ENCODE measurements at regions not wholly inside any gene's neighbourhood (a gene's known extent, or its start where the extent isn't known, plus 50 kb on each side); places are given as distances from the start of the nearest gene placed in this dataset.

- Histone ChIP-seq H3K4me1 (ENCODE audit: control insufficient read depth, insufficient read depth, low read length) (no peaks in the 10 kb centered on the region), H3K9me3 (ENCODE audit: control insufficient read depth, insufficient read depth, low read depth, low read length) (no peaks in the 10 kb centered on the region), H3K27ac (ENCODE audit: low read length) (no peak overlapping the region), H3K4me3 (ENCODE audit: low read depth in 2 of 2, low read length in 2 of 2) (no peak overlapping the region), H3K36me3 (ENCODE audit: control insufficient read depth, insufficient read depth, low read length) (no peaks in the 10 kb centered on the region), H3K27me3 (ENCODE audit: control insufficient read depth, insufficient read depth, low read length) (no peaks in the 10 kb centered on the region)
- BruUV-seq (replicated peaks), result no TSS peak
- TF ChIP-seq, protein P1, sequence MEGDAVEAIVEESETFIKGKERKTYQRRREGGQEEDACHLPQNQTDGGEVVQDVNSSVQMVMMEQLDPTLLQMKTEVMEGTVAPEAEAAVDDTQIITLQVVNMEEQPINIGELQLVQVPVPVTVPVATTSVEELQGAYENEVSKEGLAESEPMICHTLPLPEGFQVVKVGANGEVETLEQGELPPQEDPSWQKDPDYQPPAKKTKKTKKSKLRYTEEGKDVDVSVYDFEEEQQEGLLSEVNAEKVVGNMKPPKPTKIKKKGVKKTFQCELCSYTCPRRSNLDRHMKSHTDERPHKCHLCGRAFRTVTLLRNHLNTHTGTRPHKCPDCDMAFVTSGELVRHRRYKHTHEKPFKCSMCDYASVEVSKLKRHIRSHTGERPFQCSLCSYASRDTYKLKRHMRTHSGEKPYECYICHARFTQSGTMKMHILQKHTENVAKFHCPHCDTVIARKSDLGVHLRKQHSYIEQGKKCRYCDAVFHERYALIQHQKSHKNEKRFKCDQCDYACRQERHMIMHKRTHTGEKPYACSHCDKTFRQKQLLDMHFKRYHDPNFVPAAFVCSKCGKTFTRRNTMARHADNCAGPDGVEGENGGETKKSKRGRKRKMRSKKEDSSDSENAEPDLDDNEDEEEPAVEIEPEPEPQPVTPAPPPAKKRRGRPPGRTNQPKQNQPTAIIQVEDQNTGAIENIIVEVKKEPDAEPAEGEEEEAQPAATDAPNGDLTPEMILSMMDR (IDR thresholded peaks at IDR 0.05), result no peak
- TF ChIP-seq POLR2AphosphoS5 (IDR thresholded peaks at IDR 0.05; ENCODE audit: low read depth, low read length) (no peak), SIN3A (IDR thresholded peaks at IDR 0.05; ENCODE audit: borderline replicate concordance, insufficient read depth, low read depth, low read length) (no peak), TCF7L2 (IDR thresholded peaks at IDR 0.05; ENCODE audit: low read depth, low read length) (no peak)
- TF ChIP-seq, protein P2, sequence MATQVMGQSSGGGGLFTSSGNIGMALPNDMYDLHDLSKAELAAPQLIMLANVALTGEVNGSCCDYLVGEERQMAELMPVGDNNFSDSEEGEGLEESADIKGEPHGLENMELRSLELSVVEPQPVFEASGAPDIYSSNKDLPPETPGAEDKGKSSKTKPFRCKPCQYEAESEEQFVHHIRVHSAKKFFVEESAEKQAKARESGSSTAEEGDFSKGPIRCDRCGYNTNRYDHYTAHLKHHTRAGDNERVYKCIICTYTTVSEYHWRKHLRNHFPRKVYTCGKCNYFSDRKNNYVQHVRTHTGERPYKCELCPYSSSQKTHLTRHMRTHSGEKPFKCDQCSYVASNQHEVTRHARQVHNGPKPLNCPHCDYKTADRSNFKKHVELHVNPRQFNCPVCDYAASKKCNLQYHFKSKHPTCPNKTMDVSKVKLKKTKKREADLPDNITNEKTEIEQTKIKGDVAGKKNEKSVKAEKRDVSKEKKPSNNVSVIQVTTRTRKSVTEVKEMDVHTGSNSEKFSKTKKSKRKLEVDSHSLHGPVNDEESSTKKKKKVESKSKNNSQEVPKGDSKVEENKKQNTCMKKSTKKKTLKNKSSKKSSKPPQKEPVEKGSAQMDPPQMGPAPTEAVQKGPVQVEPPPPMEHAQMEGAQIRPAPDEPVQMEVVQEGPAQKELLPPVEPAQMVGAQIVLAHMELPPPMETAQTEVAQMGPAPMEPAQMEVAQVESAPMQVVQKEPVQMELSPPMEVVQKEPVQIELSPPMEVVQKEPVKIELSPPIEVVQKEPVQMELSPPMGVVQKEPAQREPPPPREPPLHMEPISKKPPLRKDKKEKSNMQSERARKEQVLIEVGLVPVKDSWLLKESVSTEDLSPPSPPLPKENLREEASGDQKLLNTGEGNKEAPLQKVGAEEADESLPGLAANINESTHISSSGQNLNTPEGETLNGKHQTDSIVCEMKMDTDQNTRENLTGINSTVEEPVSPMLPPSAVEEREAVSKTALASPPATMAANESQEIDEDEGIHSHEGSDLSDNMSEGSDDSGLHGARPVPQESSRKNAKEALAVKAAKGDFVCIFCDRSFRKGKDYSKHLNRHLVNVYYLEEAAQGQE (IDR thresholded peaks at IDR 0.05; ENCODE audit: insufficient read depth in 1 of 2, low read depth in 2 of 2, low read length in 1 of 2), result no peak
- DNase-seq (ENCODE audit: low read depth, low spot score) (no peak), ATAC-seq (no peak)
- ChIA-PET CTCF (no interaction called here), POLR2A (no interaction called here)
- in situ Hi-C loops (cut with HindIII; ENCODE audit: low pct_unique_long_range_greater_than_20kb, low sequenced_read_pairs) (no loop called here), intact Hi-C loops (cut with micrococcal nuclease; ENCODE audit: unreplicated experiment) (no loop called here)
These were observed 184.7 kb downstream of the GJA1 start for GRCh38 chr6:121619987-121620740.

DNA sequence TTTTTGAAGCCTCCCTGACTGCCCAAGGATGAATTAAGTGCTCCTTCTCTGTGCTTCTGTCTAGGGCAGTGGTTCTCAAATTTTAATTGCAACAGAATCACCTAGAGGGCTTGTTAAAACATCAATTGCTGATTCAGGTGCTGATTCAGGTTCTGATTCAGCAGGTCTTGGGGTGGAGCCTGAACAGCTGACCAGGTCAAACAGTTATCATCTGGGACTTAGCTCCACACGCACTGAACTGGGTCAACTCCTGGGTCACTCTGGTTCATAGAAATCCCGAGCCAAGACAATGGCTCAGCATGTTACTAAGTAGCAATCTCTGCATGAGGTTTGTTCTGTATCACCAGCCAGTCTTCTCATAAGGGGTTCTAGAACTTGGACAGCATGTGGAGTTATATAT is 192.3 kb downstream of the GJA1 start:
- no peaks in the 10 kb centered on the region for H3K27me3 ChIP-seq (ENCODE audit: control insufficient read depth, insufficient read depth, low read length)
- ChIA-PET POLR2A (no interaction called here), CTCF (no interaction called here)
- TF ChIP-seq, protein P2 (IDR thresholded peaks at IDR 0.05; ENCODE audit: insufficient read depth in 1 of 2, low read depth in 2 of 2, low read length in 1 of 2), result no peak
- TF ChIP-seq SIN3A (IDR thresholded peaks at IDR 0.05; ENCODE audit: borderline replicate concordance, insufficient read depth, low read depth, low read length), result no peak
- no peak for TF ChIP-seq TCF7L2 (IDR thresholded peaks at IDR 0.05; ENCODE audit: low read depth, low read length)
- TF ChIP-seq, protein P1 (IDR thresholded peaks at IDR 0.05), result no peak
- no peak for TF ChIP-seq POLR2AphosphoS5 (IDR thresholded peaks at IDR 0.05; ENCODE audit: low read depth, low read length)
- intact Hi-C loops (cut with micrococcal nuclease; ENCODE audit: unreplicated experiment) (no loop called here), in situ Hi-C loops (cut with HindIII; ENCODE audit: low pct_unique_long_range_greater_than_20kb, low sequenced_read_pairs) (no loop called here)
- no peaks in the 10 kb centered on the region for H3K36me3 ChIP-seq (ENCODE audit: control insufficient read depth, insufficient read depth, low read length)
- H3K4me1 ChIP-seq (ENCODE audit: control insufficient read depth, insufficient read depth, low read length), result no peaks in the 10 kb centered on the region
- no peak overlapping the region for H3K4me3 ChIP-seq (ENCODE audit: low read depth in 2 of 2, low read length in 2 of 2)
- no peak overlapping the region for H3K27ac ChIP-seq (ENCODE audit: low read length)
- no peak for DNase-seq (ENCODE audit: low read depth, low spot score)
- peaks cover 13% of the 10 kb centered on the region for H3K9me3 ChIP-seq (ENCODE audit: control insufficient read depth, insufficient read depth, low read depth, low read length)
- BruUV-seq (replicated peaks), result no TSS peak
- no peak for ATAC-seq

All from Panc1 (cell line).